GM19023 (cell line): ENCODE measurements at regions not wholly inside any gene's neighbourhood (a gene's known extent, or its start where the extent isn't known, plus 50 kb on each side); places are given as distances from the start of the nearest gene placed in this dataset.

Experiments
- ATAC-seq: cut with Tn5 transposase; IDR thresholded peaks from one replicate; pipeline ENCODE4 v1.9.1; 2021; ENCODE audit warnings: mild to moderate bottlenecking, moderate library complexity; ENCODE audit not compliant: unreplicated experiment

- no peak for ATAC-seq
These were observed 261.1 kb upstream of the DAPK1 start for GRCh38 chr9:87236546-87236945.

GRCh38 chr9:87237336-87237735 lies 260.3 kb upstream of the DAPK1 start:
- ATAC-seq, result no peak

GRCh38 chr9:87238545-87238944 lies 259.1 kb upstream of the DAPK1 start:
- no peak for ATAC-seq

- no peak for ATAC-seq
These were observed 258.4 kb upstream of the DAPK1 start for GRCh38 chr9:87239312-87239711.

GRCh38 chr9:87243602-87244001 lies 254.1 kb upstream of the DAPK1 start:
- ATAC-seq, result no peak

- ATAC-seq, result no peak
These were observed 252.4 kb upstream of the DAPK1 start for GRCh38 chr9:87245271-87245670.

GRCh38 chr9:87247097-87247496 lies 250.6 kb upstream of the DAPK1 start:
- no peak for ATAC-seq

- ATAC-seq, result no peak
These were observed 248.6 kb upstream of the DAPK1 start for GRCh38 chr9:87249029-87249428.

- no peak for ATAC-seq
These were observed 247.5 kb upstream of the DAPK1 start for GRCh38 chr9:87250205-87250604.

- ATAC-seq, result no peak
These were observed 242.1 kb upstream of the DAPK1 start for GRCh38 chr9:87255431-87256155.

GRCh38 chr9:87256973-87257372 lies 240.7 kb upstream of the DAPK1 start:
- ATAC-seq, result no peak

GRCh38 chr9:87259543-87260518 lies 237.8 kb upstream of the DAPK1 start:
- no peak for ATAC-seq

GRCh38 chr9:87263291-87263690 lies 234.4 kb upstream of the DAPK1 start:
- no peak for ATAC-seq

- no peak for ATAC-seq
These were observed 231.0 kb upstream of the DAPK1 start for GRCh38 chr9:87266697-87267096.

- ATAC-seq, result no peak
These were observed 230.2 kb upstream of the DAPK1 start for GRCh38 chr9:87267251-87268070.

- ATAC-seq, result no peak
These were observed 228.1 kb upstream of the DAPK1 start for GRCh38 chr9:87269296-87270176.

GRCh38 chr9:87270221-87270847 lies 227.3 kb upstream of the DAPK1 start:
- no peak for ATAC-seq

- no peak for ATAC-seq
These were observed 226.8 kb upstream of the DAPK1 start for GRCh38 chr9:87270848-87271234.

- no peak for ATAC-seq
These were observed 225.8 kb upstream of the DAPK1 start for GRCh38 chr9:87271696-87272477.
